GM12801 (cell line): ENCODE measurements at regions not wholly inside any gene's neighbourhood (a gene's known extent, or its start where the extent isn't known, plus 50 kb on each side); places are given as distances from the start of the nearest gene placed in this dataset.

Experiments
- CTCF ChIP-seq: IDR thresholded peaks from one replicate; pipeline ENCODE4 v1.5.1; 2011; ENCODE audit warnings: control low read depth; ENCODE audit not compliant: insufficient read length; ENCODE audit errors: extremely low read depth

- TF ChIP-seq CTCF = no peak
Measured at GRCh38 chr5:104052558-104053352, 490.2 kb upstream of the NUDT12 start.

GRCh38 chr5:104050436-104050835 is 487.8 kb upstream of the NUDT12 start:
- TF ChIP-seq CTCF = no peak

- TF ChIP-seq CTCF = no peak
Measured at GRCh38 chr5:104049752-104050151, 487.2 kb upstream of the NUDT12 start.

GRCh38 chr5:104048231-104048630 is 485.6 kb upstream of the NUDT12 start:
- TF ChIP-seq CTCF = no peak

- TF ChIP-seq CTCF = no peak
Measured at GRCh38 chr5:104045987-104046386, 483.4 kb upstream of the NUDT12 start.

GRCh38 chr5:104024538-104024937 is 461.9 kb upstream of the NUDT12 start:
- no peak for TF ChIP-seq CTCF

GRCh38 chr5:104023739-104024138 is 461.1 kb upstream of the NUDT12 start:
- no peak for TF ChIP-seq CTCF
